Astrocyte (in vitro differentiated cells and primary cell): ENCODE measurements at regions not wholly inside any gene's neighbourhood (a gene's known extent, or its start where the extent isn't known, plus 50 kb on each side); places are given as distances from the start of the nearest gene placed in this dataset.

ENCODE experiments used
- DNase-seq: peaks from one replicate; pipeline ENCODE4 v3.0.0-alpha.2; 2010; ENCODE audit warnings: low read depth
- FAIRE-seq: peaks from 2 replicates; lab custom pipeline; 2011; peaks lifted over from hg19 to GRCh38; lab: Jason Lieb, UNC
- H2AFZ ChIP-seq: 2 replicates; pipeline ENCODE4 v1.6.0; 2012; ENCODE audit warnings: low read depth, low read length, inconsistent platforms
- H3K27ac ChIP-seq: 2 replicates; pipeline ENCODE4 v1.5.1; 2011; ENCODE audit warnings: low read depth, low read length, inconsistent platforms
- H3K27me3 ChIP-seq: 2 replicates; pipeline ENCODE4 v1.6.0; 2011; ENCODE audit warnings: low read length, inconsistent platforms; ENCODE audit not compliant: insufficient read depth
- H3K36me3 ChIP-seq: 2 replicates; pipeline ENCODE4 v1.5.1; 2011; ENCODE audit warnings: low read length, inconsistent platforms; ENCODE audit not compliant: insufficient read depth
- H3K4me1 ChIP-seq: 2 replicates; pipeline ENCODE4 v1.5.1; 2011; ENCODE audit warnings: low read length, inconsistent platforms; ENCODE audit not compliant: insufficient read depth
- H3K4me2 ChIP-seq: 2 replicates; pipeline ENCODE4 v1.6.0; 2012; ENCODE audit warnings: low read length, inconsistent platforms
- H3K4me3 ChIP-seq: 2 replicates; pipeline ENCODE4 v1.5.1; 2011; ENCODE audit warnings: low read depth, mild to moderate bottlenecking, low read length, inconsistent platforms; ENCODE audit not compliant: insufficient read depth
- H3K79me2 ChIP-seq: 2 replicates; pipeline ENCODE4 v1.6.0; 2012; ENCODE audit warnings: mild to moderate bottlenecking, low read length, inconsistent platforms; ENCODE audit not compliant: insufficient read depth
- H3K9ac ChIP-seq: 2 replicates; pipeline ENCODE4 v1.6.0; 2012; ENCODE audit warnings: mild to moderate bottlenecking, low read length, inconsistent platforms
- H3K9me3 ChIP-seq: 2 replicates; pipeline ENCODE4 v1.5.1; 2012; ENCODE audit warnings: low read depth, mild to moderate bottlenecking, low read length, inconsistent platforms; ENCODE audit not compliant: insufficient read depth
- H4K20me1 ChIP-seq: 2 replicates; pipeline ENCODE4 v1.6.0; 2012; ENCODE audit warnings: low read length, inconsistent platforms; ENCODE audit not compliant: insufficient read depth
- H3K27ac Mint-ChIP-seq: one replicate; pipeline ENCODE4 v1.8.0; 2021; ENCODE audit warnings: mild to moderate bottlenecking, mixed read lengths; ENCODE audit not compliant: unreplicated experiment
- H3K27me3 Mint-ChIP-seq: one replicate; pipeline ENCODE4 v1.8.0; 2021; ENCODE audit warnings: low read depth, mixed read lengths; ENCODE audit not compliant: unreplicated experiment
- H3K36me3 Mint-ChIP-seq: one replicate; pipeline ENCODE4 v1.8.0; 2021; ENCODE audit warnings: low read depth, mixed read lengths; ENCODE audit not compliant: unreplicated experiment
- H3K4me1 Mint-ChIP-seq: one replicate; pipeline ENCODE4 v1.8.0; 2021; ENCODE audit warnings: low read depth, mixed read lengths; ENCODE audit not compliant: unreplicated experiment
- H3K4me3 Mint-ChIP-seq: one replicate; pipeline ENCODE4 v1.8.0; 2021; ENCODE audit warnings: mild to moderate bottlenecking, moderate library complexity, mixed read lengths; ENCODE audit not compliant: unreplicated experiment
- H3K9me3 Mint-ChIP-seq: one replicate; pipeline ENCODE4 v1.8.0; 2021; ENCODE audit warnings: mild to moderate bottlenecking, mixed read lengths; ENCODE audit not compliant: unreplicated experiment
- EZH2 ChIP-seq: IDR thresholded peaks from 2 replicates; pipeline ENCODE4 v1.6.1; 2012; ENCODE audit warnings: mild to moderate bottlenecking, low read length, inconsistent platforms; ENCODE audit not compliant: insufficient read depth
- TF ChIP-seq, protein P1 (sequence below): IDR thresholded peaks from 2 replicates; pipeline ENCODE4 v1.5.1; 2011; ENCODE audit warnings: low read depth, mild to moderate bottlenecking, inconsistent platforms, low read length, moderate library complexity; ENCODE audit not compliant: insufficient read depth

DNA sequence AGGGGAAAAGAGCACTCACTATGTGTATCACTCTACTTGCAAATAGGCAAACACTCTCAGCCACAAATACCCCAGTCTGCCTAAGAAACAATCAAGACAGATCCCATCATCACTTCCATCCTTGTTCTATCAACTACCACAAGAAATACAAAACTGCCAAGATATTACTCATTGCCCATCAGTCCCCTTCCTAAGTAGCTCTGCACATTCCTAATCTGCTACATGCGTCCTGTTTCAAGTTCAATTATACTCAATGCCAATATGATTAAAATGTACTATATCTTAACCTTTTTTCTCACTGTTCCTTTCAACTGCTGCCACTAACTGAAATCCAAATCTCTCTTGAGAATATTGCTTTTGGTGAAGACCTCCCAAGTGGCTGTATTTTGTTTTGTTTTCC lies 1688.4 kb downstream of the PLA2G4A start:
- Mint-ChIP-seq H3K4me1 (no peaks in the 10 kb centered on the region), H3K4me3 (no peak overlapping the region), H3K27me3 (no peaks in the 10 kb centered on the region), H3K27ac (no peak overlapping the region), H3K36me3 (no peaks in the 10 kb centered on the region), H3K9me3 (no peaks in the 10 kb centered on the region)
- H2AFZ ChIP-seq, result no peak overlapping the region
- H3K9me3 ChIP-seq, result no peaks in the 10 kb centered on the region
- no peak for DNase-seq
- no peak for FAIRE-seq
- H3K27me3 ChIP-seq, result no peaks in the 10 kb centered on the region
- no peak for TF ChIP-seq EZH2
- TF ChIP-seq, protein P1, sequence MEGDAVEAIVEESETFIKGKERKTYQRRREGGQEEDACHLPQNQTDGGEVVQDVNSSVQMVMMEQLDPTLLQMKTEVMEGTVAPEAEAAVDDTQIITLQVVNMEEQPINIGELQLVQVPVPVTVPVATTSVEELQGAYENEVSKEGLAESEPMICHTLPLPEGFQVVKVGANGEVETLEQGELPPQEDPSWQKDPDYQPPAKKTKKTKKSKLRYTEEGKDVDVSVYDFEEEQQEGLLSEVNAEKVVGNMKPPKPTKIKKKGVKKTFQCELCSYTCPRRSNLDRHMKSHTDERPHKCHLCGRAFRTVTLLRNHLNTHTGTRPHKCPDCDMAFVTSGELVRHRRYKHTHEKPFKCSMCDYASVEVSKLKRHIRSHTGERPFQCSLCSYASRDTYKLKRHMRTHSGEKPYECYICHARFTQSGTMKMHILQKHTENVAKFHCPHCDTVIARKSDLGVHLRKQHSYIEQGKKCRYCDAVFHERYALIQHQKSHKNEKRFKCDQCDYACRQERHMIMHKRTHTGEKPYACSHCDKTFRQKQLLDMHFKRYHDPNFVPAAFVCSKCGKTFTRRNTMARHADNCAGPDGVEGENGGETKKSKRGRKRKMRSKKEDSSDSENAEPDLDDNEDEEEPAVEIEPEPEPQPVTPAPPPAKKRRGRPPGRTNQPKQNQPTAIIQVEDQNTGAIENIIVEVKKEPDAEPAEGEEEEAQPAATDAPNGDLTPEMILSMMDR, result no peak
- no peak overlapping the region for H3K4me2 ChIP-seq
- H4K20me1 ChIP-seq, result no peaks in the 10 kb centered on the region
- H3K4me3 ChIP-seq, result no peak overlapping the region
- H3K9ac ChIP-seq, result no peak overlapping the region
- H3K79me2 ChIP-seq, result no peaks in the 10 kb centered on the region
- no peak overlapping the region for H3K27ac ChIP-seq
- no peaks in the 10 kb centered on the region for H3K4me1 ChIP-seq
- H3K36me3 ChIP-seq, result no peaks in the 10 kb centered on the region

DNA sequence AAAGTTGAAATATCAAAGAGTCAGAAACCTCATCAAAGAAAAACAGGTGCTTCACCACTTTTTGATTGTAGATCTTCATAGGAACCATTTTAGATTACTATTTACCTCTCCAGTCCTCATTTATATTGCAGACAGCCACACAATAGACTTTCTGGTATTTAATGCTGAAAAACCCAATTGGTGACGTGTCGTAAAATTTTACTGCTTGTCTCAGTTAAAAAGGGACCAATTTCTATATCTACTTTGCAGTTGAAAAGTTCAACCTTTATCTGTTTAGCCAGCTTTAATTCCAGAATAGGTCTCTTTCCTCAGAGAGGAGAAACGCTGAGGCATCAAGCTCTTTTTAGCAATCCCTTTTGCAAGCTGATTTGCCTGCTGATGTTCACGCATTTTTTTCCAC lies 1722.4 kb downstream of the PLA2G4A start:
- FAIRE-seq (no peak), DNase-seq (no peak)
- Histone ChIP-seq H3K27ac (no peak overlapping the region), H3K79me2 (no peaks in the 10 kb centered on the region), H2AFZ (no peak overlapping the region), H3K27me3 (no peaks in the 10 kb centered on the region), H3K4me2 (no peak overlapping the region), H3K9me3 (no peaks in the 10 kb centered on the region), H3K36me3 (no peaks in the 10 kb centered on the region), H4K20me1 (no peaks in the 10 kb centered on the region), H3K9ac (no peak overlapping the region), H3K4me3 (no peak overlapping the region), H3K4me1 (no peaks in the 10 kb centered on the region)
- Mint-ChIP-seq H3K27ac (no peak overlapping the region), H3K9me3 (peaks cover 4% of the 10 kb centered on the region), H3K36me3 (no peaks in the 10 kb centered on the region), H3K27me3 (no peaks in the 10 kb centered on the region), H3K4me3 (no peak overlapping the region), H3K4me1 (no peaks in the 10 kb centered on the region)
- TF ChIP-seq EZH2, result no peak
- TF ChIP-seq, protein P1, result no peak

DNA sequence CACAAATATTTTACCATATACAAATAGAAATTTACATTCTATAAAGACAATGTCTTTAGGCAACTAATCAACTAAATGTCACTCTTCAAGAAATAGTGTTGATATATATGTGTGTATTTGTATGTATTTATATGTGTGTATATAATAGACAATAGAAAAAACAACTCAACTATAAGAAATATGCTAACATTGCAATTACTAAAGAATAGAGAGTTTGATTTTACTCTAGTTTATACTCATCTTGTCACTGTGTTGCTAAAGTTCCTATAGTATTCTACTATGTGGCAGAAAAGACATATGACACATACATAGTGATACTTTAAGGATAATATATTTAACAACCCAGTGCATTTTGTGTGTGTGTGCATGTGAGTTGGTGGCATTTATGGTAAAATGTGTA lies 1728.3 kb downstream of the PLA2G4A start:
- no peaks in the 10 kb centered on the region for H3K4me1 ChIP-seq
- no peaks in the 10 kb centered on the region for H3K4me1 Mint-ChIP-seq
- no peaks in the 10 kb centered on the region for H3K27me3 ChIP-seq
- H3K27ac ChIP-seq, result no peak overlapping the region
- TF ChIP-seq, protein P1, result no peak
- no peak for TF ChIP-seq EZH2
- H3K9ac ChIP-seq, result no peak overlapping the region
- no peak for DNase-seq
- H3K4me2 ChIP-seq, result no peak overlapping the region
- H4K20me1 ChIP-seq, result no peaks in the 10 kb centered on the region
- H3K4me3 Mint-ChIP-seq, result no peak overlapping the region
- no peak overlapping the region for H3K27ac Mint-ChIP-seq
- no peak overlapping the region for H2AFZ ChIP-seq
- no peak overlapping the region for H3K4me3 ChIP-seq
- H3K9me3 Mint-ChIP-seq, result no peaks in the 10 kb centered on the region
- H3K36me3 ChIP-seq, result no peaks in the 10 kb centered on the region
- H3K9me3 ChIP-seq, result no peaks in the 10 kb centered on the region
- FAIRE-seq, result no peak
- no peaks in the 10 kb centered on the region for H3K36me3 Mint-ChIP-seq
- H3K79me2 ChIP-seq, result no peaks in the 10 kb centered on the region
- H3K27me3 Mint-ChIP-seq, result no peaks in the 10 kb centered on the region
